CD4-positive, alpha-beta T cell treated with Interleukin-10 for 1 hour (primary cell): ENCODE measurements at regions not wholly inside any gene's neighbourhood (a gene's known extent, or its start where the extent isn't known, plus 50 kb on each side); places are given as distances from the start of the nearest gene placed in this dataset.

ENCODE experiments used
- DNase-seq: peaks from one replicate; pipeline ENCODE4 v3.0.0-alpha.2; 2020

DNA sequence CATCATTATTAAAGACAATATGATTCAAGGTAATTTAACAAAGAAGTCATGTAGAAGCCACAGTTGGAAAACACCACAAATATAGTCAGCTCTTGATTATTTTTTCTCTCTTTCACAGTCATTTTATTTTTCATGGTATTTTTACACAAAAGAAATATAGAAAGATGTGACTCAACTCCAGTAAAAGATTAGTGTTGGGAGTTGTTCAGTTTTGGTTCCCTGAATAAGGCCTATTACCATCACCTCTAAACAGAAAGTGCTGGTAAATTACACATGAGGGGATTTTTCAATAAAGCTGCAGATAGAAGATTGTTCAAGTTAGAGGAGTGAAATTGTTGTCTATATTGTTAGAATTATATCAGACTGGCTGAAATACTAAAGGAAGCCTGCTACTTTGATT, 107.0 kb downstream of the DDIT4L start:
- DNase-seq: no peak

- no peak for DNase-seq
Observed at GRCh38 chr4:100082852-100083251, 107.4 kb downstream of the DDIT4L start.

DNA sequence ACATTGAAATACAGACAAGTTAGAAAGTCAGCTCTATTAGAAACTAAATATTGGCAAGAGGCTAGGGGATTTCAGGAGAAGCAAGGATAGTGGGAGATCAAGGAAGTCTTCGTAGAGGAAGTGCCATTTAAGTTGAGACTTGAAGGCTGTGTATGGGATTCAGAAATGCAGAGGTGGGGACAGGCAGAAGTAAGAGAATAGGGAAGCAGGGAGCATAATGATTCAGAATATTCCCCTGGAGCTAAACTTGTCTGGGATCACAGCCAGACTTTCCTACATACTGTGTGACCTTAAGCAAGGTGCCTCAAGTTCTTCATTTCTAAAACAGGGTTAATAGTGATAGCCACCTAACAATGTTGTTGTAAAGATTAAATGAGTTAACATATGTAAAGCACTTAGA, 108.8 kb downstream of the DDIT4L start:
- no peak for DNase-seq

DNA sequence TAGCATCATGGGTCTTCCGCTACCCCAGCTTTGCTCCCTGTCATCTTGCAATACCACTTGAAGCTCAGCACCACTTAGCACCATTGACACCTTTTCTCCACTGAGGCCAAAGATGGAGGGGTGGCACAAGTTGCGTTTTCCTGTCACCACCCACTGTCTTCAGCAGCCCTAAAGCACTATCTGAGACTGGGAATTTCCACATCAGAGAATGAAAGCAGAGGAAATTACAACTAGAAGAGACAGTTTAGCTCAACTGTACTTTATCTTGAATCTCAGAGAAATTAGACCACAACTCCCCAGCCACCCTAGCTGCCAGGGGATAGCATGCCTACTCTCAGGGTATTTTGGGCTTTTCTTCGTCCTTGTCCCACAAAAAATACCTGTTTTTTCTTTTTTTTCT, 111.0 kb downstream of the DDIT4L start:
- DNase-seq: peak; percentile 23

- no peak for DNase-seq
Observed at GRCh38 chr4:100076753-100077152, 113.5 kb downstream of the DDIT4L start.

DNA sequence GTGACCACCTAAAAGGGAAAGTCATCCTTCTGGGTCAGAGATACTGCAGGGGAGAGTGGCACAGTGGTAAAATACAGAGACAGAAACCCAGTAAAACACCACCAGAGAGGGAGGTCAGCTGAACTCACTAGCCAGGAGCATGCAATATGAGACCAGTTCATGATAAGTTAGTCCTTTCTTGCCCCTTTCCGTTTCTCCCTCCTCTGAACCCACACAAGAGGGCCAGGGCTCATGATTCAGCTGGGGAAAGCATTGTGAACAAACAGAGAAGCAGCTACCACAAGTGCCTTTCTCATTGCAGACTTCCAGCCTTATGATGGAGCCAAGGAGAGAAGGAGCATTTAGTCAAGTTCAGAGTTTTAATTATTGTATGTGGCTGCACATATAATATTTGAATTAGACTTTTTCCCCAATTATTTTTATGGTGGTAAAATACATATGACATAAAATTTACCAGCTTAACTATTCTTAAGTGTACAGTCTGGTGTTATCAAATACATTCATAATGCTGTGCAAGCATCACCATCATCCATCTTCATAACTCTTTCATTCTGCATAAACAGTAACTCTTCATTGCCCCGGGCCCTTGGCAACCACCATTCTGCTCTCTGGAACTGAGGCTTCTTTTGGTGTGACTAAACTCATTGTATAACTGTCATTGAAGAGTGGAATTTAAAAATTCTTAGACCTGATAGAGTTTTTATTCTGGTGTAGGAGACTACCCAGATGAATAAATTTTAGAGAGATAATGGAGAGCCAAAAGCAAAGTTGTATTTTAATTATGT, 114.6 kb downstream of the DDIT4L start:
- no peak for DNase-seq

DNA sequence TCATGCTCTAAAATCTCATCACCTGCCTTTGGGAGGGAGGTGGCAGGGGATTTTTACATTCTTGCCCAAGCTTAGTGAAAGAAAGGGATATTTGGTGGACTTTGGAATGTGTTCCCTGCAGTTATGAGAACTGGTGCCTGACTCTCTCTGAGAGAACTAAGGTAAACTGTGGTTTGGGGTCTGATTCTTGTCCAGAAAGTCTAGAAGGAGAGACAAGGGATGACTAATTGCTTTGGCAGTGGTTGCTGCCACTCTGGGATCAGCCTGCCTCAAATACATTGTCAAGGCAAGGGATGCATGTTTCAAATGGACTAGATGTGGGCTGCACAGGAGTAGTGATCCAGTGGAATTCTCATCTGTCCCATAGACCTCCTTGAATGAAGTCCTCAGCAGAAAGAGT, 115.2 kb downstream of the DDIT4L start:
- no peak for DNase-seq

DNA sequence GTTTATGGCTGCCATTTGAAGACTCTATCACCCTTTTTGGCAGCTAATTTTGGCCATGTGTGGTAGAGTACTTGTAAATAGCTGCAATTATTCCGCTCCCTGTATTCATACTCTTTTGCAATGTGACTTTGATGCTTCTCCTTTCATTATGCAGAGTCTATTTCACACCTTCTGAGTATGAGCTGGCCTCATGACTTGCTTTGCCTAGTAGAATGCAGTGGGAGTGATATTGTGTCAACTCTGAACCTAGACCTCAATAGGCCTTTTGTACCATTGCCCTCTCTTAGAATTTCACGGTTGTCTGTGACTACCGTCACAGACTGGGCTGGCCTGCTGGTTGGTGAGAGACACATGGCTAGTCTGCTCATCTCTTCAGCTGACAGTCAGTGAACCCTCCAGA, 118.8 kb downstream of the DDIT4L start:
- no peak for DNase-seq

DNA sequence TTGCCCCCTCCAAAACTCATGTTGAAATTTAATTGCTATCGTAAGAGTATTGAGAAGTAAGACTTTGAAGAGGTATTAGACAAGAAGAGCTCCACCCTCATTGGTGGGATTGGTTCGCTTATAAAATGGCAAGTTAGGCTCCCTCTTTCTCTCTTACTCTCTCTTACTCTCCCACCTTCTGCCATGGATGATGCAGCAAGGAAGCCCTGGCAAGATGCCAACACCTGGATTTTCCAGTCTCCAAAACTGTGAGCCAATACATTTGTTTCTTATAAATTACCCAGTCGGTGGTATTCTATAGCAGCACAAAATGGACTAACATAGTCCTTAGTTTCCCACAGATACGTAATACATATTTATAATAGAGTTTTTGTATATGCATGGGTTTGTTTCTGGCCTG, 119.4 kb downstream of the DDIT4L start:
- DNase-seq: no peak

- no peak for DNase-seq
Observed at GRCh38 chr4:100069207-100069606, 119.1 kb upstream of the H2AZ1 start.

- DNase-seq: no peak
Observed at GRCh38 chr4:100067255-100067654, 117.2 kb upstream of the H2AZ1 start.

DNA sequence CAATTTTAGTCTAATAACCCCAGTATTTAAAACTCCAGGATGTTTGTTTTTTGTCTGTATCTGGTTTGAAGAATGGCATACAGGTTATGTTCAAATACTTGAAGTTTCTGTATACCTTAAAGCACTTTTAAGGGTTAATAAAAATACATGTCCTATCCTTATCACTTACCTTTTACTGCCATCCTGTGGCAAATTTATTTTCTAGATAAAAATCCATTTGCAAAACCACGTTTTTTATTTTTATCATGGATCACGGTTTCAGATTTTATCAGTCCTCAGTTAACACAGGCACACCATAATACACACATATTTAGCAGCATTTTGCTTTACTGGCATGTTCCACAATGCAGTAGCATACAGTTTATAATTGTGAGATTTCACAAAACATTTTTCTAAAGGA, 113.3 kb upstream of the H2AZ1 start:
- peak; percentile 22 for DNase-seq

GRCh38 chr4:100062921-100063320, 112.8 kb upstream of the H2AZ1 start:
- no peak for DNase-seq

- DNase-seq: no peak
Observed at GRCh38 chr4:100061835-100062234, 111.8 kb upstream of the H2AZ1 start.

DNA sequence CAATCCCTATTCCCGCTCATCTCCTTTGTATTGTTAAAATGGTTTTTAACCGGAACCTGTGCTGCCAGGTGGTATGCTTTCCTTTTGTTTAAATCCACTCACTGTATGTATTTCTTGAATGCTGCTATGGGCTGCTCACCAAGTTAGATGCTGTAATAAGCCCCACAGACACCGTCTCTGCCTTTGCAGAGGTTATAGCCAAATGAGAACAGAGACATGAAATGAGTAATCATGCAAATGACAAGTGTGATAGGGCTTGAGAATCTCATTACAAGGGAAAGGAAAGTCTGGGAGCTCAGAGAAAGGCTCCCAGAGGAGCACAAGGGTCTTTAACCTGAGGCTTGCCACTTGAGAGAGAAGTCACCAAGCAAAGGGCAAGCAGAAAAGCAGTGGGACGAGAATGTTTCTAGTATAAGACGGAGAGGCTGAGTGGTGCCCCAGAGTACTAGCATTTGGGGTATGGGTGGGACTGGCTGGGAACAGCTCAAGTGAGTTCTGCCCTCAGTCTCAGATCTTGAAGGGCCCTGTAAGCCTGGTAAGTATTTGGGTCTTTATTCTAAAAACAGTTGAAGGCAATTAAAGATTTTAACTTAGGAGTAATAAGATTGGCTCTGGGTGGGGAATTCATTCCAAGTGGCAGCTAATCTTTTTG, 110.8 kb upstream of the H2AZ1 start:
- no peak for DNase-seq

DNA sequence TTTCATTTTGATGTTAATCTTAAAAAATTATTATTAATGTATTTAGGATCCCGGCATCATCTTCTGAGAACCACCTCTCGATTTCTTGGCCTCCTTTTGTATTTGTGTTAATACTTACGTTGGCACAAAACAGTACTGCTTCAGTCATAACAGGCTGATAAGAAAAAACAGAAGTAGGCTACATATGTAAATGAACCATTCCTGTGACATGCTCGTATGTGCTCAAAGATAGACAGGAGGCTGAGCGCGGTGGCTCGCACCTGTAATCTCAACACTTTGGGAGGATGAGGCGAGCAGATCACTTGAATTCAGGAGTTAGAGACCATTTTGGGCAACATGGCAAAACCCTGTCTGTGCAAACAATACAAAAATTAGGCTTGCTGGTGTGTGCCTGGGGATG, 109.4 kb upstream of the H2AZ1 start:
- DNase-seq: no peak

GRCh38 chr4:100056701-100057100, 106.6 kb upstream of the H2AZ1 start:
- no peak for DNase-seq

- DNase-seq: no peak
Observed at GRCh38 chr4:100054071-100054470, 104.0 kb upstream of the H2AZ1 start.

GRCh38 chr4:100049872-100050271, 99.8 kb upstream of the H2AZ1 start:
- no peak for DNase-seq

GRCh38 chr4:100042711-100043110, 92.6 kb upstream of the H2AZ1 start:
- DNase-seq: no peak

- DNase-seq: no peak
Observed at GRCh38 chr4:100042235-100042634, 92.2 kb upstream of the H2AZ1 start.

DNA sequence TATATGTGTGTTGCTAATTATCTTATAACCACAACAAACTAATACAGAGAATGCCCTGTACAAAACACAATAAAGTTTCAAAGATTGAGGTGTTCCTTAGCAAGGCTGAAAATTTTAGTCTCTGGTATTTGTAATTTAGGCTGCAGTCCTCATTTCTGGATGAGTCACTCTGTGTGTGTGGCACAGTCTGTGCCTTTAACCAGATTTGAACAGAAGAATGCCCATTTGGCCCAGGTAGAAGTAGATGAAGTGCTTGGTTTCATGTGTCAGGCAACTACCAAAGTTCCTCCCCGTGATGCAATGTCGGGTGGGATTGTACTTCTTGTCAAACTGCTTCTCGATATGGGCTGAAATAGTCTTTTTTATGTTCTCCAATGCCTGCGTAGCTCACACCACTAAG, 91.6 kb upstream of the H2AZ1 start:
- no peak for DNase-seq

GRCh38 chr4:100034023-100034664, 84.1 kb upstream of the H2AZ1 start:
- DNase-seq: no peak

- DNase-seq: no peak
Observed at GRCh38 chr4:100026066-100026465, 76.0 kb upstream of the H2AZ1 start.
